DOHH2 (cell line): ENCODE measurements at regions not wholly inside any gene's neighbourhood (a gene's known extent, or its start where the extent isn't known, plus 50 kb on each side); places are given as distances from the start of the nearest gene placed in this dataset.

ENCODE experiments used
- EZH2phosphoT487 ChIP-seq: fragments of 200-600 bp; sonication (generic); IDR thresholded peaks from 2 replicates; pipeline ENCODE4 v1.6.1; 2017; ENCODE audit warnings: borderline replicate concordance, mild to moderate bottlenecking, antibody characterized with exemption, low read length, moderate library complexity, mixed read lengths
- TF ChIP-seq, protein P1 (sequence below): fragments of 200-600 bp; sonication (generic); IDR thresholded peaks from one replicate; pipeline ENCODE4 v1.5.1; 2014; ENCODE audit warnings: antibody characterized with exemption, mild to moderate bottlenecking, low read depth, low read length; ENCODE audit not compliant: poor library complexity, severe bottlenecking

DNA sequence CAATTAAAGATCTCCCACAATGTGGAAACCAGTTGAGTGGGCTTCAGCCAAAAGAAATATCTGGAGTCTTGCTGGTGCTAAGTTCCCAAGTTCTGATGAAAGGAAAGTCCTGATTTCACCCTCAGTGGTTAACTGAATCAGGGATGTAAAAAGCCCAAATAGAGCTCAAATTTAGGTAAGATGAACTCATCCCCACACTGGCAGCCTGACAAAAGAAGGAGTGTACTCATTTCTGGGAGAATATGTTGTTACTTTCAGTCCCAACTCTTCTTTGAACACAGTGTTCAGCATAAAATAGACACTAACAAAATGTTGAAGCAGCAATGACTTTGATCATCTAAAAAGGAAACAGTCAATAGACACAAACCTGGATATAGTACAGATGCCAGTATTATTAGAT, 91.7 kb downstream of the CHRM3 start:
- TF ChIP-seq, protein P1, sequence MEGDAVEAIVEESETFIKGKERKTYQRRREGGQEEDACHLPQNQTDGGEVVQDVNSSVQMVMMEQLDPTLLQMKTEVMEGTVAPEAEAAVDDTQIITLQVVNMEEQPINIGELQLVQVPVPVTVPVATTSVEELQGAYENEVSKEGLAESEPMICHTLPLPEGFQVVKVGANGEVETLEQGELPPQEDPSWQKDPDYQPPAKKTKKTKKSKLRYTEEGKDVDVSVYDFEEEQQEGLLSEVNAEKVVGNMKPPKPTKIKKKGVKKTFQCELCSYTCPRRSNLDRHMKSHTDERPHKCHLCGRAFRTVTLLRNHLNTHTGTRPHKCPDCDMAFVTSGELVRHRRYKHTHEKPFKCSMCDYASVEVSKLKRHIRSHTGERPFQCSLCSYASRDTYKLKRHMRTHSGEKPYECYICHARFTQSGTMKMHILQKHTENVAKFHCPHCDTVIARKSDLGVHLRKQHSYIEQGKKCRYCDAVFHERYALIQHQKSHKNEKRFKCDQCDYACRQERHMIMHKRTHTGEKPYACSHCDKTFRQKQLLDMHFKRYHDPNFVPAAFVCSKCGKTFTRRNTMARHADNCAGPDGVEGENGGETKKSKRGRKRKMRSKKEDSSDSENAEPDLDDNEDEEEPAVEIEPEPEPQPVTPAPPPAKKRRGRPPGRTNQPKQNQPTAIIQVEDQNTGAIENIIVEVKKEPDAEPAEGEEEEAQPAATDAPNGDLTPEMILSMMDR: no peak
- no peak for TF ChIP-seq EZH2phosphoT487
